IPS DF 4.7 (cell line): ENCODE measurements at regions not wholly inside any gene's neighbourhood (a gene's known extent, or its start where the extent isn't known, plus 50 kb on each side); places are given as distances from the start of the nearest gene placed in this dataset.
"Not testable (repeated sequence)": the region's sequence is repeated elsewhere in the genome, so short reads cannot be mapped to it uniquely, and the experiment has no call there.

Experiments
- DNase-seq: peaks from one replicate; pipeline ENCODE4 v3.0.0-alpha.2; 2013; ENCODE audit warnings: low spot score; ENCODE audit errors: extremely low read depth

DNA sequence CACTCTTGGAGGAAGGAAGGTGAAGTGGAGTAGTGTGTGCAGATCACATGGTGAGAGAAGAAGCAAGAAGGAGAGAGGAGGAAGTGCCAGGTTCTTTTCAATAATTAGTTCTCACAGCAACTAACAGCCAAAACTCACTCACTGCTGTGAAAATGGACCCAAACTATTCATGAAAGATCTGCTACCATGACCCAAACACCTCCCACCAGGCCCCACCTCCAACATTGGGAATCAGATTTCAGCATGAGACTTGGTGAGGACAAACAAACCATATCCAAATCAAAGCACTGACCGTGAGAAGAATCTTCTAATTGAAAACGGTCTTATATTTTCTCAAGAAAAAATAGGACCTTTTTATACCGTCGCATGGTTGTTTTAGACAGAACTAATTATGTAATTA is 468.7 kb upstream of the TYRP1 start:
- DNase-seq = no peak

DNA sequence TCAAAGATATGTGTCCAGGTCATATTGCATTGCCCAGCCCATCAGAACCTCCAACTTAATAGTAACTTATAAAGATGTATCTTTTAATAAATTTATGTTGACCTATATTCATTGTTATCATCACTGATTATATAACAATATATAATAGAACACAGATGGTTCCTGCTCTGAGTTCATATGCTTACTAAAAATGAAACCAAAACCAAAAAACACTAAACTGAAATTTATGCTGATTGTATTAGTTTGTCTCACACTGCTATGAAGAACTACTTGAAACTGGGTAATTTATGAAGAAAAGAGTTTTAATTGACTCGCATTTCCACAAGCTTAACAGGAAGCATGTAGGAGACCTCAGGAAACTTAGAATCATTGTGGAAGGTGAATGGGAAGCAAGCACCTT is 462.5 kb upstream of the TYRP1 start:
- no peak for DNase-seq

DNA sequence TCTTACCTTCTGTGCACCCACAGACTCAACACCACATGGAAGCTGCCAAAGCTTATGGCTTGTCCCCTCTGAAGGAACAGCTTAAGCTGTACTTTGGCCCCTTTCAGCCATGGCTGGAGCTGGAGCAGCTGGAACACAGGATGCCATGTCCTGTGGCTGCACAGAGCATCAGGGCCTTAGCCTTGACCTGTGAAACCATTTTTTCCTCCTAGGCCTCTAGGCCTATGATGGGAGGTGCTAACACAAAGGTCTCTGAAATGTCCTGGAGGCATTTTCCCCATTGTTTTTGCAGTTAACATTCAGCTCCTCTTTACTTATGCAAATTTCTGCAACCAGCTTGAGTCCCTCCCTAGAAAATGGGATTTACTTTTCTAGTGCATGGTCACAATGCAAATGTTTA is 461.4 kb upstream of the TYRP1 start:
- no peak for DNase-seq

DNA sequence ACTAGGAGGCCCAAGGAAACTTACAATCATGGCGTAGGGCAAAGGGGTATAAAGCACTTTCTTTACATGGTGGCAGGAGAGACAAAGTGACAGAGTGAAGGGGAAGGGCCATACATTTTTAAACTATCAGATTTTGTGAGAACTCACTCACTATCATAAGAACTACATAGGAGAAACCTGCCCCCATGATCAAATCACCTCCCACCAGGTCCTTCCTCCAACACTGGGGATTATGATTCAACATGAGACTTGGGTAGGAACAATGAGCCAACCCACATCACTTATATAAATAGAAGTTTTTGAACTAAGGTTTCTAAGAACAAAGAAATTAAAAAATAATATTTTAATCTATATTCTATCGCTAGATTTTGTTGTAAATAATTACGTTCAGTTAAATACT is 460.3 kb upstream of the TYRP1 start:
- DNase-seq = no peak

DNA sequence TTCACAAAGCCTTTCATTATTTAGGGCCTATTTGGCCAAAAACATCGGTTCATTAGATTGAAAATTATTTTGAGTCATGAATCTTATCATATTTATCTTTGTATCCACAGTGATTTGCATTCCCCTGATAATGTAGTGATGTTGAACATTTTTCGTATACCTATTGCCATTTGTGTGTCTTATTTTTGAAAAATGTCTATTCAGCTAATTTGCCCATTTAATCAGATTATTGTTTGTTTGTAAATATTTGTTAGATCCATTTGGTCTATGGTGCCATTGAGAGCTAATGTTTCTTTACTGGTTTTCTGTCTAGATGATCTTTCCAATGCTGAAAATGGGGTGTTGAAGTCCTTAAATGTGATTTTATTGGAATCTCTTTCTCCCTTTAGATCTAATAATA is 439.2 kb upstream of the TYRP1 start:
- DNase-seq = no peak

DNA sequence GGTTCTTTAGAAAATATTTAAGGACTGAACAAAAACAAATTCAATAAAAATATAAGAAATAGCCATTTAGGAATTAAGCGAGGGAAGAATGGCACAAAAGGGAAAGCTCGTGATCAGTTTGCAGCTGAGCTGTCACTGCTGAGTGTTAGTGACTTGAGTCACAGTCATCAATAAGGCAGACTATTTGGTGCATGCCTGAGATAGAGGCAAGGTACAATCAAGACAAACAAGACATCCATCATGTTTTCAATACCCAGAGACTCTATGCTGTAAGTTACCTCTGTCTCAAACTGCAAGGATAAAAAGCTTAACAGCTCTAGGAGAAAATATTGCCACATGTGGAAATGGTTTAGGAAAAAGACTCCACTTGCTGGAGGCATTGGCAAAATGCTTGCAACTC is 426.4 kb upstream of the TYRP1 start:
- no peak for DNase-seq

DNA sequence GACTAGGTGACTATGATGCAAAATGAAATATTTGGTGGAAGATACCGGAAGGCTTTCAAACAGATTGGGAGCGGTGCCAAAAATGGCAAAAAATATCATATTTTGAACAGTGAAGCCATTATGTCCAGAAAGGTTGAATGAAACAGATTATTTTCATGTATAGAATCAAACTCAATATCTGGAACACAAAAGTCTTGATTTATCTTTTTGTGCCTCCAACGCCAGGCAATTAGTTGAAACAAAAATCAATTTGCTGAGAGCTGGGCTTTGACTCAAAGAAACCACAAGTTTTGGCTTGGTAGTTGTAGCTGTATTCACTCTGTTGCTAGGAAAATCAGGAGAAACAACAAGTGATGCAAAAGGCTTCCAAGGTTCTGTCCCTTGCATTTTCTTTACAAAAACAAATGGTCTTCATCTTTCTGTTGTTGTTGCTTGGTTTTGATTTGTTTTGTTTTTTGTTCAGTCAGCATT is 421.7 kb upstream of the TYRP1 start:
- no peak for DNase-seq

DNA sequence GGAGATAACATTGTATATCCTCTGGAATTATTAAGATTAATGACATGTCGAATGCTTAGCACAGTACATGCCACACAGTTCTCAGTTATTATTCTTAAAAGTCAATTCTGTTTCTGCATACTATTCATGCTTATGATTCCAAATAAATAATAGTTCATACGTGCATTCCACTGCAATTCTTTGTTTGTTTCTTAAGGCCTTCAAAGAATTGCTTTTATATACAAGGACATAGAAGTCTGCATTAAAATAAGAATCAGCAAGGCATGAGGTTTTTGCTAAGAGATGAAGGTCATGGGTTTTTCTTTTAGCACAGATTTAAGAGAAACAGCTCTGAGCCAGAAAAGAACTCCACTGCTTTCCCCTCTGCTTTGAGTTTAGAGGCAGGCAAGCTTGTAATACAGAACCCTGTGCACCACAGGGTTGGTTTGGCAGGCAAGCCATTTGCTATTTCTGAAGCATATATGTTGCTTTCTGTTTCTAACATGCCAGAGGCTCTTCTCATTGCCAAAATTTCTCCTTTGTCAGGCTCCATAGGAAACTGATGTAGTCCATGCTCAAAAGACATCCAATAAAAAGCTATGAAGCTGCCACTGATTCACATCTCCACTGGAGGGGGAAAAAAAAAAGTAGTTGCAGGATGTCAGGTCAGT is 420.6 kb upstream of the TYRP1 start:
- DNase-seq = no peak

DNA sequence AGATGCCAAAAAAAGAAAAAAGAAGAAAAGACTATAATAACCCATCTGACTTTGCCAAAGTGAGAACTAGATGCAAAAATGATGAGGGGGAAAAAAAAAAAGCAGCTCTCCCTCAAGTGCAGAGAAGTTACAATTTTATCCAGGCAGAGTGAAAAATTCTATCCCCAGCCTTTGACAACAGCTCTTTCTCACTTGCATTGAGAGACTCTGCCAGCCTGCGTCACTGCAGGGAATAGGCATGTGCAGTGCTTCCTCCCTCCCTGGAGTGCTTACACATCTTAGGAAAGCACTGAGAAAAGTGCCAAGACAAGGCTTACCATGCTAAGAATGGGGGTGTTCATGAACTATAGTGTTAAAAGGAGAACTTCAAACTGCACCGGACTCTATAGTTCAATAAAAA is 418.6 kb upstream of the TYRP1 start:
- no peak for DNase-seq

DNA sequence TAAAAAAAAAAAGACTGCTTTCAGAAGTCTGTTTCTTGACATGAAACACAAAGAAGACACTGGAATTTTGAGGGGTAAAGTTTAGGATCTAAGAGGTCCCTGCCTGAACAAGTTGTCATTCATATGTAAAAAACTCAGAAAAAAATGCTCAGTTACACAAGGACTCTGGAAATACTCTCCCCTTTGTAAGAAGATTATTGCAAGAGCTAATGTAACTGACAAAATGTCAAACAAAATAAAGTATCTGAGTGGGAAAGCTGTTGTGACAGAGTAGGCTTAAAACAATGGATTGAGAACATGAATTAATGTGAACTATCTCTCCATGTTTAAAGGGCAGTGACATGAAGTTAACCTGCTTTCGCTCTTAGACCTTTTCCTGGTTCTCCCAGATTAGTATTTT is 416.7 kb upstream of the TYRP1 start:
- DNase-seq = no peak

DNA sequence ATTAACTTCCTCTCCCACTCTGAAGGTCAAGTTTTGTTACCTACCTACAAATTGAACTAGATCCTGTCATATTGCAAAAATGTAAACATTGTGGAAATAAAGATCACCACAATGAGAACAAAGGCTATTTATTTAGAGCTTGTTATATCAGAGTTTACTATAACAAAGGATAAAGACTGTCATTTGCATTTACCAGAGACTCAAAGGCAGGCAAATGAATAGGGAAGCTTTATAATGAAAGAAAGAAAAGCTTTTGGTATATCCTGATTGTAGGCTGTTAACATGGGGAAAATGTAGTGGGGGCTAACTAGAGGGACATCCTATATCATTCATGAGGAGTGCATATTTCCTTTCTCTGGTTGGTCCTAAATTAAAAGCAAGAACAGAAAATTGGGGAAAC is 403.5 kb upstream of the TYRP1 start:
- no peak for DNase-seq

DNA sequence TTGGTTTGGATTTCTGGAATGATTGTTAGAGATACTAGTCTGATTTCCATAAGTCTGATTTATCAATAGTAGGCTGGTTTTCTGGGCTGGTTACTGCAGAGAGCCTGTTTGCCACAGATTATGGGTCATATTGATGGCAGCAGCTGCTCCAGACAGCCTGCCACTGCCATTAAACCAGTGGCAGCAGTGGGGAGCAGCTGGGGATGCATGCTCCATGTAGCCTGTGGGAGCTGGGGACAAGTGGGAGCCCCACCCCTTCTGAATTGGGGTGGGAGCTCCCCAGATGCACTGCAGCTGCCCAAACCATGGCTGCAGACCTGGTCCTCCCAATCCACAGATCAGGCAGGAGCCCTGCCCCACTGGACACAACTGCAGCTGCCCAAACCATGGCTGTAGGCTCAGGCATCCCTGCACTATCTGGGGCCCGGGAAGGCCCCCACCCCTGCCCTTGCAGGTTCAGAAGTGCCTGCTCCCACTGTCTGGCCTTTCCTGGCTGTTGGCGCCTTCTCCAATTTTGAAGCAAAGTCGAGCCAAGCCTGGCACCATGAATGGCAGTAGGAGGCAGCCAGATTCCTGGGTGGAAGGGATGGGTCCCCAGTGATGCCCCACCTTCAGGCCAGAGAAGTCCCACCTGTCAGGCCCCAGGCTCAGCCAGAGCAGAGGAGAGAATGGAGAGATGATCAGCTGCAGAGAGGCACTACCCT is 402.9 kb upstream of the TYRP1 start:
- no peak for DNase-seq

DNA sequence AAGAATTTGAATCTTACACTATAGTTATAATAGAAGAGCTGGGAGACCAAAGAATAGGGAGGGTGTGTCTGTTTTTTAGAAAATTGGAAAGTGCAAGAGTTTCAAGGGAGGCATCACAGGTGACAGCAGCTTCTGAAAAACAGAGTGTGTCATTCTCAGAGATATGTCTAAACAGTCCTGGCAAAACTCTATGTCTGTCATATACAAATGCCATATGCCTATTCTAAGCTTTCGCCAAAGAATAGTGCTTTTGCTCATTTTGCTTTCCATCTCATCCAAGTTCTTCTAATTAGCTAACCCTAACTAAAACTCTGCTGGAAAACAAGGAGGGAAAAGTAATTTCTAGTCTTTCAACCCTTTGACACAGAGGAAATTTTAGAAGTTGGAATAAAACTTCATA is 388.0 kb upstream of the TYRP1 start:
- no peak for DNase-seq

DNA sequence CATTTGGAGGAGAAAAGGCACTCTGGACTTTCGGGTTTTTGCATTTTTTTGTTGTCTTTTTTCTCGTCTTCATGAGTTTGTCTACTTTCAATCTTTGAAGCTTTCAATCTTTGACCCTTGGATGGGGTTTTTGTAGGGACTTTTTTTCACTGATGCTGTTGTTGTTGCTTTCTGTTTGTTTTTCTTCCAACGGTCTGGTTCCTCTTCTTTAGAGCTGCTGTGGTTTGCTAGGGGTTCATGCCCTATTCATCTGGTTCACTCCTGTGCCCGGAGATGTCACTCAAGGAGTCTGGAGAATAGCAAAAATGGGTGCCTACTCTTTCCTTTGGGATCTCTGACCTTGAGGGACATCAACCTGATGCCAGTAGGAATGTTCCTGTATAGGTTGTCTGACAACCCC is 378.6 kb upstream of the TYRP1 start:
- no peak for DNase-seq

DNA sequence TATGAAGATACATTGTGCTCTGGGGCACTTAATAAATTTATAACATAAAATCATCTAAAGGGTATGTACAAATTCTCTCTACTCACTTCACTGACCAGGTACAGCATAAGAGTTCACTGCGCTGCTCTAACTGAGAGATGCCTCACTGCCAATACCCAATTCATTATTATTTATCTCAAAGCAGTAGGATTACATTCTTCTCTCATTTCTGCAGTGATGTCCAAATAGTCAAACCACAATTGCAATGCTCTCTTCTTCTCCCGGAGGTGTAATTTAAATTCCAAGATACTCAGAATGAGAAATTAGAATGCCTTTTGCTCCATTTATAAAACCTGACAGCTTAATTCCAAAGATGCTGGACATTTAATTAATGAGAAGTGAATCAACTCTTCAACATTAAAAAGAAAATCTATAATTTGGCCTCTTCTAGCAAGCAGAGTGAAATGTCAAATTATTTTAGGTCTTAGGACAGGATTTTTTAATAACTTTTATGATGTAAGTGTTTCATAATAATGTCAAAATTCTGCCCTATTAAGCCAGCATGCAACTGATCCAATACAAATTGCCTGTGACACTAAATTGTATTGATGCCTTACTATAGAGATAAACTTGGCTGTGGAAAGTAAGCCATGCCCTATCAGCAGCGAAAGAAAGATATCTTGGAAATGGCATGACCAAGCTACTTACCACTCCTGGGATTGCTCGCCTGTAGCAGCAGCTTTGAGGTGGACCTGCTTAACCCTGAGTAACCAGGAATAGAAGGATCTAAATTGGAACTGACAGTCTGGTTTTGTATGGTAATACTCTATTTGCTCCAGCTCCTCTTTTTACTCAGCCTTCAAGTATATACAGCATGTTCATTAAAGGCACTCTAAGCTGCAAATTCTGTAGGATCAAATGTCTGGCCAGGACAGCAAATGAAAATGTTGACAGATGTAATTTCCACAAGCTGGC is 374.2 kb upstream of the TYRP1 start:
- no peak for DNase-seq

DNA sequence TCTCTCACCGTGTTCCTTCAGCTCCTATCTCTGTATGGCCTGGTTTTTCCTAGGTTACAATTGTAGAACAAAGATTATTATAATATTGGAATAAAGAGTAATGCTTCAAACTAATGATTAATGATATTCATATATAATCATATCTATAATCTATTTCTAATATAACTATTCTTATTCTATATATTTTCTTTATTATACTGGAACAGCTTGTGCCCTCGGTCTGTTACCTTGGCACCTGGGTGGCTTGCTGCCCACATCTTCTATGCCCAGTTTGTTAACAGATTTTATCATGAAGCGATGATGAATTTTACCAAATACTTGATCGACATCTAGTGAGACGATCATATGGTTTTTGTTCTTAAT is 363.6 kb upstream of the TYRP1 start:
- DNase-seq = no peak

DNA sequence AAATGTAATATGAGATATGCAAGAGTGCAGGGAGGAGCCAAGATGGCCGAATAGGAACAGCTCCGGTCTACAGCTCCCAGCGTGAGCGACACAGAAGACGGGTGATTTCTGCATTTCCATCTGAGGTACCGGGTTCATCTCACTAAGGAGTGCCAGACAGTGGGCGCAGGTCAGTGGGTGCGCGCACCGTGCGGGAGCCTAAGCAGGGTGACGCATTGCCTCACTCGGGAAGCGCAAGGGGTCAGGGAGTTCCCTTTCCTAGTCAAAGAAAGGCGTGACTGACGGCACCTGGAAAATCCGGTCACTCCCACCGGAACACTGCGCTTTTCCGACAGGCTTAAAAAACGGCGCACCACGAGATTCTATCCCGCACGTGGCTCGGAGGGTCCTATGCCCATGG is 359.2 kb upstream of the TYRP1 start:
- DNase-seq = not testable (repeated sequence)

DNA sequence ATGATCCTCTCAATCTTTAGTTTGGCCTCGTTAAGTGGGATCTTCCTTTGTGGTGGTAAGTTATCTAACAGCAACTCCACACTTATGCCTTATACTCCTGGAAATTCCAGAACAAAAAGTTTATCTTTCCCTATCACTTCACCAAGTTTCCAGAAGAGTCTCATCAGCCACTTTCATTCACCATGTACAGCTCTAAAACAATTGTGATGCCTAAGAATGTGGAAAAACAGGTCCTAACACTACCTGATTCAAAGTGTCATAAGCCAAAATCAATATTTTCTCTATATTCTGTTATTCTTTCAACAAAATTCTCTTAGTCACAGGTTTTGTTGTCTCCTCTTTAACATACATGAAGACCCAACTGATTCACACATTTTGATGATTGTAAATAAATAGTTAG is 342.4 kb upstream of the TYRP1 start:
- no peak for DNase-seq

DNA sequence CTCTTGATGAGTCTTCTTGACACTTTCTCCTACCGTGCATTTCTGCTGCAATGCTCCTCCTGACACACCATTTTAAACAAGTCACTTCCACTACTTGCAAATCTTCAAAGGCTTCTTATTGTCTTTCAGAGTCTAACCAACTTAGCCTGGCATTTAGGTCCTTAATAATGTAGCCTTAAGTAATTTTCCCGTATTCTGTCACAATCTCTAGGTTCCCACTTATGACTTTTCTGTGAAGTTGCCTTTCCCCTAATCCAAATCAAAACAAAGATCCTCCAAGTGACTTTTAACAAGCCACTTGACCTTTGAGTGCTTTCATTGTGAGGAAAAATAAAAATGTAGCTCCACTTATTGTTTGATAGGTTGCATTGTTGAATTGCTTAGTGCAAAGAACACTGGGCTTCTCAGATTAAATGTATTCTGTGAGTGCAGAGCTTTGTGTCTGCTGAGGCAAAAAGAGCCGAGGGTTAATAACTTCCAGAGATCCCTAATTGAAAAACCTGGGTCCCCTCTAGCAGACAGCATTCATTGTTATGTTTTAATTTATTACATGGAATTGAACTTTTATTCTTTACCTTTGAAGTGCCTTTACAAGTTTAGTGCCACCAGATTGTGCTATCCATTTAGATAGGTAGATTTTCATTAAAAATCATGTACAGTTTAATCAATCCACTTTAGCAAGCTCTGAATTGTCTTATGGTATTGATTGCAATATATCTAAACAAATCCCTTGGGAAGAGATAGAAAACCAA is 341.7 kb upstream of the TYRP1 start:
- no peak for DNase-seq

DNA sequence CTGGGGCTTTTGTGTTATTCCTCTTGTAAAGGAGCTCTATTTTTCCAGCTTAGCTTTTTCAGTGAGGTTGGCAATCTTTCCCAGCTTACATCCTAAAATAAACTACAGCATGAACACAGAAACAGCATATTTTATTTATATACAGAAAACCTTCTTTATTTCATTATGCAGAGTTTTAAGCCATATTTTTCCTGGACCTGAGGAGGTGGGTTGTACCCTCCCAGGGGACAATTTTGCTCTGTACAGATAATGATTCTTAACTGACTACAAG is 341.2 kb upstream of the TYRP1 start:
- DNase-seq = no peak

DNA sequence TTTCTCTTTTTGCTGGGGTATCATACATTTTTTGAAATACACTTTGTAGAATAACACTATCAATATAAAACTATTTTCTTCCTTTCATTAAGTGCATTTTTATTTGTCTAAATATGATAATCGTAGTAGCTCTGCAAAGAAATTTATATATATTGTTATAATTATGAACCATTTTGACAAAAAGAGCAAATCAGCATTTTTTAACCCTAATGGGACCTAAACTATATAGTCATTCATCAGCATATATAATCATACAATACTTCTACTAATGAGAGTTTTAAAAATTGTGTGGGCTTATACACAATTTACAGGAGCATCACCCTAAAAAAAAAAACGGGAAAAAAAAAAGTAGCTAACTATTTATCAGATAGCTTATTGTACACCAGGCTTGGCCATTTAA is 329.7 kb upstream of the TYRP1 start:
- no peak for DNase-seq

DNA sequence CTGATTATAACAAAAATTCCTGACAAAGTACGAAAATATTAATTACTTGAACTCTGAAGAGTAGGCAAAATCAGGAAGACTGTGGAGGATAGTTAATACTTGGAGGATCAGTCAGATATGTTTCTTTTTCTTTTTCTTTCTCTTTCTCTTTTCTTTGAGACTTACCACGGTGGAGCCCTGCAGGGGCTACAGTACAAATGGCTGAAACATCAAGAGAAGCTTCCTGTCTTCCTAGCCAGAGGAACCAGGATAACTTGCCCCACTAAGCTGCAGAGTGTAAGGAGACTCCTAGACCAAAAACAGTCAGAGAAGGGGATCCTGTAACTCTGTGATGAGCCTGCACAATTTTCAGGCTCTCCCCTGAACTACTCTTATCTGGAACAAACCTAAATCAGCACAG is 324.6 kb upstream of the TYRP1 start:
- no peak for DNase-seq
